Neural crest cell (in vitro differentiated cells): ENCODE measurements at regions not wholly inside any gene's neighbourhood (a gene's known extent, or its start where the extent isn't known, plus 50 kb on each side); places are given as distances from the start of the nearest gene placed in this dataset.
"Not testable (repeated sequence)": the region's sequence is repeated elsewhere in the genome, so short reads cannot be mapped to it uniquely, and the experiment has no call there.

ENCODE experiments used
- DNase-seq: peaks from one replicate; pipeline ENCODE4 v3.0.0; 2021; ENCODE audit warnings: low read depth, mixed read lengths, low spot score
- H3K27ac Mint-ChIP-seq: one replicate; pipeline ENCODE4 v1.8.0; 2021; ENCODE audit warnings: mild to moderate bottlenecking, mixed read lengths; ENCODE audit not compliant: unreplicated experiment
- H3K27me3 Mint-ChIP-seq: 2 replicates; pipeline ENCODE4 v1.8.0; 2021; ENCODE audit warnings: low read depth, mild to moderate bottlenecking, mixed read lengths
- H3K36me3 Mint-ChIP-seq: 2 replicates; pipeline ENCODE4 v1.8.0; 2021; ENCODE audit warnings: low read depth, mild to moderate bottlenecking, mixed read lengths
- H3K4me1 Mint-ChIP-seq: 2 replicates; pipeline ENCODE4 v1.8.0; 2021; ENCODE audit warnings: mixed read lengths
- H3K4me3 Mint-ChIP-seq: one replicate; pipeline ENCODE4 v1.8.0; 2021; ENCODE audit warnings: mild to moderate bottlenecking, mixed read lengths
- H3K9me3 Mint-ChIP-seq: 2 replicates; pipeline ENCODE4 v1.8.0; 2021; ENCODE audit warnings: mixed read lengths
- CTCF ChIP-seq: fragments of 200-600 bp; sonication (generic); conservative IDR thresholded peaks from 2 replicates; pipeline ENCODE4 v1.5.0; 2021; ENCODE audit warnings: antibody characterized with exemption, mild to moderate bottlenecking

- H3K36me3 Mint-ChIP-seq: no peaks in the 10 kb centered on the region
- no peak for DNase-seq
- no peak overlapping the region for H3K27ac Mint-ChIP-seq
- peaks cover 10% of the 10 kb centered on the region for H3K4me1 Mint-ChIP-seq
- peaks cover 2% of the 10 kb centered on the region for H3K9me3 Mint-ChIP-seq
- TF ChIP-seq CTCF: no peak
- no peak overlapping the region for H3K4me3 Mint-ChIP-seq
- no peaks in the 10 kb centered on the region for H3K27me3 Mint-ChIP-seq
Observed at GRCh38 chr14:50026396-50026795, 90.0 kb downstream of the VCPKMT start.

GRCh38 chr14:50027816-50028215 is 88.6 kb downstream of the VCPKMT start:
- no peaks in the 10 kb centered on the region for H3K9me3 Mint-ChIP-seq
- H3K27ac Mint-ChIP-seq: no peak overlapping the region
- H3K4me3 Mint-ChIP-seq: no peak overlapping the region
- no peak for TF ChIP-seq CTCF
- no peaks in the 10 kb centered on the region for H3K36me3 Mint-ChIP-seq
- no peaks in the 10 kb centered on the region for H3K27me3 Mint-ChIP-seq
- no peak for DNase-seq
- peaks cover 10% of the 10 kb centered on the region for H3K4me1 Mint-ChIP-seq

- Mint-ChIP-seq H3K36me3 (no peaks in the 10 kb centered on the region), H3K4me3 (no peak overlapping the region), H3K27ac (no peak overlapping the region), H3K27me3 (no peaks in the 10 kb centered on the region), H3K4me1 (peaks cover 10% of the 10 kb centered on the region), H3K9me3 (no peaks in the 10 kb centered on the region)
- no peak for DNase-seq
- TF ChIP-seq CTCF: no peak
Observed at GRCh38 chr14:50028458-50028857, 87.9 kb downstream of the VCPKMT start.

- no peaks in the 10 kb centered on the region for H3K36me3 Mint-ChIP-seq
- peaks cover 10% of the 10 kb centered on the region for H3K4me1 Mint-ChIP-seq
- no peak overlapping the region for H3K27ac Mint-ChIP-seq
- no peaks in the 10 kb centered on the region for H3K9me3 Mint-ChIP-seq
- H3K4me3 Mint-ChIP-seq: no peak overlapping the region
- no peaks in the 10 kb centered on the region for H3K27me3 Mint-ChIP-seq
- DNase-seq: no peak
- no peak for TF ChIP-seq CTCF
Observed at GRCh38 chr14:50030036-50030435, 86.3 kb downstream of the VCPKMT start.

- H3K27ac Mint-ChIP-seq, H3K4me3 Mint-ChIP-seq, DNase-seq, H3K27me3 Mint-ChIP-seq, H3K36me3 Mint-ChIP-seq, H3K9me3 Mint-ChIP-seq: not testable (repeated sequence)
- peaks cover 10% of the 10 kb centered on the region for H3K4me1 Mint-ChIP-seq
Observed at GRCh38 chr14:50030911-50031310, 85.5 kb downstream of the VCPKMT start.

GRCh38 chr14:50031602-50032313 is 84.6 kb downstream of the VCPKMT start:
- H3K4me3 Mint-ChIP-seq: no peak overlapping the region
- H3K27ac Mint-ChIP-seq: no peak overlapping the region
- no peak for TF ChIP-seq CTCF
- H3K4me1 Mint-ChIP-seq: peaks cover 10% of the 10 kb centered on the region
- no peaks in the 10 kb centered on the region for H3K36me3 Mint-ChIP-seq
- H3K27me3 Mint-ChIP-seq: no peaks in the 10 kb centered on the region
- no peak for DNase-seq
- H3K9me3 Mint-ChIP-seq: no peaks in the 10 kb centered on the region

- not testable (repeated sequence) for DNase-seq, H3K36me3 Mint-ChIP-seq, H3K9me3 Mint-ChIP-seq, H3K27me3 Mint-ChIP-seq, H3K4me1 Mint-ChIP-seq, H3K27ac Mint-ChIP-seq, H3K4me3 Mint-ChIP-seq
Observed at GRCh38 chr14:50032462-50033167, 83.8 kb downstream of the VCPKMT start.
